SHP77 (cell line): ENCODE measurements at regions not wholly inside any gene's neighbourhood (a gene's known extent, or its start where the extent isn't known, plus 50 kb on each side); places are given as distances from the start of the nearest gene placed in this dataset.

Experiments used
- DNase-seq, 2 experiments: peaks; one replicate each; lab custom pipeline; 2025; lab: John Stamatoyannopoulos, UW

DNA sequence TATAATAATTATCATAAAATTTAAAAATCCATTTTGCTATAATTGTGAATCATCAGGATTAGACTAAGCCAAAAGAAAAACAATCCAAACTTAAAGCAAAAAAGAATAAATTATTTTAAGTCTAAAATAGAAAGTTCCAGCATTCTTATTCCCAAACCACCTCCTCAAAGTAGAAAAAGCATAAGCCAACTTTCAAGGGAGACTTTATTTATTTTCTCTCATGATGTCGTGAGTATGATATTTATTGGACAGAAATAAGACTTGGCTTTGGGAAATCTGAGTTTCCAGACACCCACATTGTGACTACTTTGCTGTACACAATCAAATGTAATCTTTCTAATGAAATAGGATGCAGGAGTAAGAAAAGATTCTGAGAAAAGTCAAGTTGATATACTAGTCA is 372.1 kb downstream of the MTRR start:
- DNase-seq = no peak

DNA sequence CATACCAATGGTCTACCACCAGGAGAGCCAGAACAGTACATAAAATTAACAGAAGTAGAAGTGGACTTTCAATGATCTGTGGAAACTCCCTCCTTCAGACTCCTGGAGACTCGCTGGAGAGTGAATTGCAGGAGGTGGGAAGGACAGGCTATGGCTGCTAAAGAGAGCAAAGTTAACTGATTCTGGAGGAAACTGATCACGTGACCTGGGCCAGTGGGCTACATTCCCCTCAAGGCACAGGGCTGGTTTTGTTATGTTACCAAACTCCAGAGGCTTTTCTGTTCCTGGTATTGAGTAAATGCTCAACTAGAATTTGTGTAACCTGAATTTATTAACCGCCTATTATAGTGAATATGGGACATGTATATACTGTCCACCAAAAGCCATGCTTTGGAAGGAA is 372.6 kb downstream of the MTRR start:
- no peak for DNase-seq

DNA sequence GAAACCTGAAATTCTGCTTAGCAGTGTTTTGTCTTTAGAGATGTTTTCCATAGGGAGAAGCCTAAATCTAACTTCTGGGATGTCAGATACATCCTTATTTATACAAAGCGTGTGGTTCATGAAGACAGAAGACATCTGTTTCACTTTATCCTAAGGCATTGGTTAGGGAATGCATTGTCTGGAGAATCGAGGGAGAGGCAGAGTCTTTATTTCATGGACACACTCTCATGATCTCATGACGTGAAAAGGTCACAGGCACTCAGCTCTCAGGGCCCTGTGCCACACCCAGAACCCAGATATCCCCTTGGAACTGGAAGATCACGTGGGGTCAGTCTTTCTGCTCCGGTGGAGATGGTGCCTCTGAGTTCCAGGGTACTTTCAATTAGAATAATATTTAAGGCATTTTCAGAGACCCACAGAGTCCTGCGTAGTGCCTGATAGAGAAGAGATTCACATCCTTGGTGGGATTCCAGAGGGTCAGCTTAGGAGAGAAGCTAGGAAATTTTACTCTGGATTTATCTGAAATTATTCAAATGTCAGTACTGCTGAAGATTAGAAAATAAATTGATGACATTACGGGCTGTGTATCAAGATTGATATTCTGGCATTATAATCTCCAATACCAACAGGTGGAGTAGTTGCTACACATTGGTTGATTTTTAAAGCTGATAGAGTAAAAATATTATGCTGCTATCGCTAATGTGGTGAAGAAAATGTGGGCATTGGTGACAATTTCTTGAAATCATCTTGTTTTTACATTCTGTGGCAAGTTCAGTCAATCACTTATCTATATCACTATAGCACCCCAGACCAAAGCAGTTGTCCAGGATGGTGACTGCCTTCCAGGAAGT is 378.3 kb downstream of the MTRR start:
- DNase-seq = no peak

DNA sequence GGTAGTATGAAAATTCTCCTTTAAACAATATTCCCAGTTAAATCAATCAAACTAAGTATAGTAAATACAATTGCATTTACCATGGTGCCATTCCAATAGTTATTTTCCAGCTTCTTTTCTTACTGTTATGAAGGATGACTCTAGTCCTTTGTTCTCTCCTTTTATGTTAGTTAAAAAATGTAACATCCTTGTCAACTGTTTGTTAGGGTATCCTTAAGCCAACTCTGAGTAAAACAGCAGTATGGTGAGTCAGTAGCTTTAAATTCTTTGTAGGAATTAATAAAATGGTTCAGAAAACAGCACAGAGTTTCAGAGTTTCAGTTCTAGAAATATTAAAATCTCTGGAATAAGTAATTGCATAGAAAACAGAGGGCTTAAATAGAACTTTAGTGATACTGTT is 384.4 kb downstream of the MTRR start:
- DNase-seq = no peak

DNA sequence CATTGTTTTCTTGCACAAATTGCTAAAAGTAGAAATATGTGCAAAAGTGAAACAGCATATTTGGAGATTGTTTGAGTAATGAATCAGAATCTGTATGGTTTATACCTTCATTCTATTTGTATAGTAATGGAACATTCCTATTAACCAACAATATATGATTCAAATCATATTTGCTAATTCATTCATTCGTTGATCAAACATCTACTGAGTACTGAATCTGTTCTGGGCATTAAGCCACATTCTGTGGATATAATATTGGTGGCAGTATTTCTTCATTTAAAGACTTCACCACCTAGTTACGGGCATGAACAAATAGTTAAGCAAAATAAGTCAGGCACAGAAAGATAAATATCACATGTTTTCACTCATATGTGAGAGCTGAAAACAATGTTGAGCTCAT is 385.7 kb downstream of the MTRR start:
- DNase-seq = no peak

DNA sequence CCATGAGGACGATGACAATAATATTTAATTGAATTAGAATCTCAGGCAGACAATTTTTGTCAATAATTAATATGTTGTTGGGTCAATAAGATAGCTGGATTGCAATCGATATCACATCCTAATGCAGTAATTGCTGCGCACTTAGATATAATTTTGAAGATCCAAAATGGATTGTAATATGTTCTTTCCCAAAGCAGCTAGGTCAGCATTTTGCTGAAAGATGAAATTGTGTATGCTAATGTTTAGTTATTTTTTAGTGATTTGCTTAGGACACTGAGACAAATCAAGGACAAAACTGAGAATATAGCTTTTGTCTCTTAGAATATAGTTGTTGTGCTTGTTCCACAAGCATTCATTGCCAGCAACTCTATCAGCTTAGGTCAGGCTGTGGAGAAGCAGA is 389.9 kb downstream of the MTRR start:
- no peak for DNase-seq

DNA sequence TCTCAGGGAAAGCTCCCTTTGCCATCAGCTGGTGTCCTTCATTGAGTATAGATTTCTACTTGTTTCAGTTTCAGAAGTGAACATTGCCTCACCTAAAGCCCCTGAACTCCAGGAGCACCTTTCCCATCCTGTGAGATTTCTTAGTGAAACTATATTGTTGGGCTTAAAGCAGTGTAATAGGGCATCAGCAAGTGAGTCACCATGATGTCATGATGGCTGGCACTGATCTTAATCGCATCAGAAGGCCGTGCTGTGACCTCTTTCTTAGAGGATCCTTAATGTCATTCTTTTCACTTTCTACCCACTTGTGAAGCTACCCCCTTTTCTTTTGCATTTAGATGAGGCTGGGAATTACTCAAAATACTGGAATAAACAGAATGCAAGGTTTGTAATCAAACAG is 401.3 kb downstream of the MTRR start:
- no peak for DNase-seq

DNA sequence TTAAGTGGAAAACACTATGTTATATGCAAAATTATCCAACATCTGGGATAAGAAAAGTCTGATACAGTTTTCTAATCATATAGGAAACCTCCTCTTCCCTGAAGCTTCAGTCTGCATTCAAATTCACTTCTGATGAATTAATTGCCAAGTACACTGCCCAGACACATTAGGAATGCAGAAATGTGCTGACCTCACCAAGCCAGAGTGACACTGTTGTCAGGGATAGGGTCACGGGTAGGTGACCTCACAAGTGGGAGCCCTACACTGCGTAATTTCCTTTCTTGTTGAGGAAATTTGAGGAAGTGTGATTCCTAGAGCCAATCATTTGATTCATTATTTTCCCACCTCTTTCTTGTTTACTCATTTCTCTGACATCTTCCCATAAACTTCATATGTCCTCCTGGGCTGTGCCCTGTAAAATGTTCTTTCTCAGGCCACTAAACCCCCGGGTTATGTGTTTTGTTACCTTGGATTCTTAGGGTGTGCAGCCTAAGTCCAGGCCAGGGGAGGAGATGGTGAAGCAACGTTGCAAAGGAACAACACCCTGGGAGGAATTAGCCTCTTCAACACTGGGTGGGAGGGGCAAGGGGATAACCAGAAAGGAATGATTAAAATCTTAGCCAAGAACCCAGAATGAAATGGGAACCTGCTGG is 411.9 kb downstream of the MTRR start:
- DNase-seq = no peak

DNA sequence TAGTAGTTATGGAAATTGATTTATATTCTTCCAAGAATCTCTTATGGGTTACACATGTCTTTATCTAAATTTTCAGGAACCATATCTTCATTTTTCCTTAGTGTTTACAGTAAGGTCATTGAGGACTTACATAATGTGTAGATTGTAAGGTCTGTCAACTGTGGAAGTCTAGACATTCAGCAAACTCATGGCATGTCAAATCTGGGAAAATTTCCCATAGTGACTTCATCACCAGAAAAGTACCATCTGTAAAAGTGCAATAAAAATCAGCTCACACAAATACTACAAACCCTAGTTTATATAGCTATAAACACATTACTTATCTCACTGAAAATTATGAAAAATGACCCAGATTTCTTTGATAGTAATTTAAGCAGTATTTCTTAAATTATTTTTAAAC is 419.4 kb downstream of the MTRR start:
- no peak for DNase-seq

DNA sequence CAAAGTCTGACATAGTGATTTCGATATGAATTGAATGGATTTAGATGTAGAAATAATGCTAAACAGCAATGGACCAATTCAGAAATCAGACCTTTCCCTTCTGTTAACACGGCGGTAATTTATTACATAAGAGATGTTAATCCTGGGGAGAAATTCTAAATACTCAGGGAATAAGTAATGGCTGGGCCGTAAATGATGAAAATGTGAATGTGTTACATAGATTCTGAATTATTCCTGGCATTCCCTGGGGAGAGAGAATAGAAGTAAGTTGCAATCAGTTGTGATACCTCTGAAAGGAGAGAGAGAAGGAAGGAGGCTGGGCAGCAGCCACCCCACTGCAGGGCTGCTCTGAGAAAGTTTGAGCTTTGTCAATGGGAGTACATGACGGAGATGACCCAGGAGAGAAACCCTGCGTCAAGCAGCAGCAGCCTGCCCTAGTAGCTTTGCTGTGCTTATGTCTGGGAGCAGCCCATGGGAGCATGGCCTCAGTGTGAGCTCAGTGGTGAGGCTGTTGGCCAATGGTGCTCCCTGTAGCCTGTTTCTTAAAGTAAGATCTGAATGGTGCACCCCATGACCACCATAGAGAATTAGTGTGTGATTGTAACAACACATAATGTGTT is 420.1 kb downstream of the MTRR start:
- no peak for DNase-seq

DNA sequence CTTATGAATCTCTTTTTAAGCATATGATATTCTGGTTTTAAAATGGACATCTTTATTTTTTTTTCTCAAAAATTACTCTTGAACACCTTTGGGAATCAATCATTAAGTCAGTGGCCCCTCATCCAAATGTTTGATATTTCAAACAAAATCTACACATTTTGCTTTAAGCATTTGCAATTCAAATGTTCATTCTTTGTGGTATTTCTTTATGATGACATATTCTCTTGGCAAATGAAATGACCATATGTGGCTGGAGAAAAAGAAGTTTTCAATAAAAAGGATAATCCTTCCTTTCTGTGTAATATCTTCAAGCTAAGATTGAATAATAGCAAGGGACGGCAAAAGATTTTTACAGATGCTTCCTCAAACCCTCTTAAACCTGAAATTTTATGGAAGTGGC is 420.8 kb downstream of the MTRR start:
- no peak for DNase-seq

DNA sequence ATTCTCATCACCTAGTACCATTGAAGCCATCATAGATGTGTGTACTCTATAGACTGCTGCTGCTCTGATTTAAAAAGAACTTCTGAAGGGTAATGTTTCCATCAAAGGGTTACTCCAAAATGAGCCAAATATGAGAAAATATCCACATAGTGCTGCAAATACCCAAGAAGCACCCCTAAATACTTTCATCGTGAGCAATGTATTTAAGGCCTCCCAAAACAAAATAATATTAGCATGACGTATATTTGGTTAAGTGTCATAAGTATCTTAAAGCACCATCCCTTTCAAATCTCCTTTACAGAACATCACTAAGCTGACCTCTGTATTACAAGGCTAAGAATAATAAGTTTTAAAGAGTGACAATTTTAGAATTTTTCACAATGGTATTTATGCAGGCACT is 421.8 kb downstream of the MTRR start:
- DNase-seq = no peak

DNA sequence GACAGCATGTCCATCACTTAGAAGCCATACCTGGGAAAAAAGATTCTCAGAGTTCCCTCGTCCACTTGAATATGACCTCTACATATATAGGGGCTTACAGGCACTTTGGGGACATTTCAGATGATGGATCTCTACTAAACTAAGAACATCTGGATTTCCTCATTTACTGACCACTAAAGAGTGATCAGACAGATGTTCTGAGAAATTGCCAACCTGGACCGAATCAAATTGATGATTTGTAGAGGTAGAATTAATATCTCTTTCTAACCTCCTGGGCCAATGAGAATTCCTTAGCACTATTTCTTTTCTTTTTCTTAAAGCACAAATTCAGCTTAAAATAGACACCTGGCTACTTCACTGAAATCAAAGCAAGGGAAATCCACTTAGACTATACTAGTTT is 422.7 kb downstream of the MTRR start:
- DNase-seq = no peak

DNA sequence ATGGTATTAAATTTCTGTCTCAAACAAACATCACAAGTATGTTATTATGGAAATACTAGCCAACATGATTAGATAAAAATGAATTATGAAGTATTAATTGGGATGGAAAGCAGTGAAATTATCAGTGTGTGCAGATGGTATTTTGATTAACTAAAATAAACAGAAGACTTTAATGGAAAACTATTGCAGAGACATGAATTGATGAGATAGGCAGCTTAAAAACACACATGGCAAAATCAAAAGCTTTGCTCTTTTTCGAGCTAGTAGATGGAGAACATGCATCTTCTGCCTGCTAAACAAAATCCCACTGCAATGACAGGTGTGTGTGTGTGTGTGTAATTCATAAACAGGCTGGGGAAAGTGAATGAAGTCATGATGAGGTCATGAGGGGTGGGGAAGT is 426.2 kb downstream of the MTRR start:
- DNase-seq = no peak

DNA sequence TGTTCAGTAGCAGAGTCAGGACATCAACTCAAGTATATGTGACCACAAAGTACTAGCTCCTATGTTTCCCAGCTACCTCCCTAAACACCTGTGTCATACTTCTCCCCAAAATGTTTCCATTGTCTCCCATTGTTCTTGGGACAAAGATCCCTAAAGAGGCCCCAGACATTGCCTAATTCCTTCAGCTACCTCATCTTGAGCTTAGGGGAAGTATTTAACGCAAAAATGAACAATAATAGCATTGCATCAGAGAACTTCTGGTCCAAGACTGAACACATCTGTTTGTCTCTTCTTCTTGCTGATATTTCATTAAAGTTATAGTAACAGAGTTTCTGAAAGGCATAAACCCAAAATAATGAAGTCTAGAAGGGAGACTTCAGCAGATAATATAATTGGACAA is 430.8 kb downstream of the MTRR start:
- DNase-seq = no peak

DNA sequence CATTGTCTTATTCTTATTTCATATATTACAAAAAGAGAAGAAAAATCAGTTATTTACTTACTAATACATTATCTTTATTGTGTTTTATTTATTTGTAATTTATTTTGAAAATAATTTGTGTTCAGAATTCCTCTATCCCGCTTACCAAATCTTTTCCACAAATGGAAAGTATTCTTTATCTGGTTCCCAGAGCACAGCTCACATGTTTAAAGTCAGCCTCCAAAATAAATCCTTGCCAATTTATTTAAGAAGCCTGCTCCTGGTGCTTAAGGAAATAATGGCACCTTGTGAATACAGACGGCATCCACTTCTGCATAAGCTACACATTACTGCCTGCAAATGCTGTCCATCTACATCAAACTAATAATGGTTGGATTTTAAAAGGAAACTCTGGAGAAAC is 435.4 kb downstream of the MTRR start:
- DNase-seq = no peak

DNA sequence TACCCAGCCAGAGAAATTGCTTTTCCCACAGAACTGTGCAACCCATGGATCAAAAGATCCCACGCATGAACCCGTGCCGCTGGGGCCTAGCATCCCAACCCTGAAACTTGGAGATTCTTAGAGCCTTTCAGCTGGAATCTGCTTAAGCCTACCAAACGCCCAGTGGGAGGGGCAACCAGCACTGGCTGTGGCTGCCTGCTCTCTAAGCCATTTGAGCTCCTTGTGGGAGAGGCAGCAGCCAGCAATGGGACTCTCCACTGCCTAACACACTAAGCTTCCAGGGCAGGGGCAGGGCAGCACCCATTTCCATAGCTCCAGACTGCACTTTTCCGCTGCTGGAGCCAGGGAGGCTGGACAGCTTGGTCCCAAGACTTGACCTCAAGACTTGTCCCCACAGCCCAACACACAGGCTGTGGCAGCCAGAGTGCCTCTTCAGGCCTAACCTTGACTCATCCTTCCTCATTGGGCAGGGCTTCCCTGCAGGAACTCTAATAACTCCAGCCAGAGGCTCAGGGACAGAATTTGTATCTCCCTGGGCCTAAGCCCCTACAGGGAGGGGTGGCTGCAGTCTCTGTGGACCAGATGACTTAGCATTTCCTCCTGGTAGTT is 437.4 kb downstream of the MTRR start:
- DNase-seq = no peak

DNA sequence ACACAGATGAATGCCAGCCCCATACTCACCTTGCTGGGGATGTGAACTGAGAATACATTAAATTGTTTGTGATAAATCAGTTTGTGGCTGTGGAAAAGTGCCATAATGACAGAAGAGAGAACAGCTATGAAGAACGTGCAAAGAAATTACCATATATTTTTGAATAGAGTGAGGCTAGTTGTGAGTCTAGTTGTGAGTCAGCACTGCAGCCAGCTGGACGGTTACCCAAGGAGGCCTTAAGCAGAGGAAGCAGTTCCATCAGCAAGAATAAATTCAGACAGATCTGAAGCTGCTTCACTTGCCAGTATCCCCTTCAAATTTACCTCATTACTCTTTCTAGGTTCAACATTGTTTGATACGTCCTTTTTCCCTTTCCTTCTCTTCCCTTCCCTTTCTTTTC is 446.0 kb downstream of the MTRR start:
- no peak for DNase-seq

DNA sequence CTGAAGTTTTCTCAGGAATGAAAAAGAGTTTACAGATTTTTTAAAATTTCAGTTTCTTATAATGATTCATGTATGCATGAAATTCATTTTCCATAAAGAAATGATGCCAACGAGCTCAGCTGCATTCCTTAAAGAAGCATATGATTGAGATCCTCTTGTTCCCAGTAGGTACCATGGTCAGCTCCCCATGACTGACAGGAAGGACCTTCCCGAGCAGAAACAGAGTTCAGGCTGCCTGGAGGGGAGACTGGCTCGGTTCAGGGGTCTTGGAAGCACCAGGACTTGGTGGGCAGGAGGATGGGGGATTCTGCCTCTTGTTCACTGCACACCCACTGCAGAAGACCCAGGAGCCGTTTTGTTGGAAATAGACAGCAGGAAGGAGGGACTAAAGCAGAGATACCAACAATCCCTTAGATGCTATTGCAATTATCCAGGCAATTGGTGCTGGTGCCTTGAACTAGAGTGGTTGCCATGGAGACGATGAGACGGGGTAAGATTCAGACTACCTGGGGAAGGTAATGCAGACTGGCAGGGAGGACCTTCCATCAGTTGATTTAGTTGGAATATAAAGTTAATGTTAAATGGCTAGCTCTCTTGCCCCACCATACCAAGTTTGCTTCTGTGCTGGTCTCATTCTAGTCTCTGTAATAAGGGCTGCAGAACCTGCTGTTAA is 447.8 kb downstream of the MTRR start:
- DNase-seq = no peak

DNA sequence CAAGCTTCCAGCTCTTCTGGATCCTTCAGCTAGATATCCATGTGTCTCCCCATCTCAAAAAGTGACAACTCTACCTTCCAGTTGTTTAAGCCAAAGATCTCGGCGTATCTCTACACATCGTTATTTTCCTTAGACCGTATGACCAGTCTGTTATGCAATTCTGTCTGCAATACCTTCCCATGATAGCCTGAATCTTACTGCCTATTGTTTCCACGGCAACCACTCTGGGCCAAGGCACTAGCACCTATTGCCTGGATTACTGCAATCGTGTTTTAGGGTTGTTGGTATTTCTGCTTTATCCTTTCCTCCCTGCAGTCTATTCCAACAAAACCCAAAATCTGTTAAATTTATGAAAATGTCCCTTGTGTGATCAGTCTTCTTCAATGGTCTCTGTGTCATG is 448.4 kb downstream of the MTRR start:
- no peak for DNase-seq

DNA sequence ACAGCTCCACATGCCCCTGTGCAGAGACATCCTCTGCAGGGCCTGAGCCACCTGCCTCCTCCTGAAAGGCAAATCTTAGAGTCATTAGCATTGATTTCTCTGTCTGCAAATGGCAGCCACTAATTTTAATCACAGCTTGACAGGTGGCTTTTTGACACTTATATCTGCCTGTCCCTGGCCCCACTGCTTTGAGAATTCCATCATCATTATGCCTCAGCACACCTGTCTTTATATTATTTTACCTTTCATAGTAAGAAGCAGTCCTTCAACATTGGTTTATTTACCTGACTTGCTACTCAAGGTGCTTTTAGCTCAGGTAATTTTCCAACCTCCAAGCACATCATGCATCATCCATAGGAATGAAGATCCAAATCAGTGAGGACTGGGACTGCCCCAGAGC is 451.3 kb downstream of the MTRR start:
- no peak for DNase-seq

DNA sequence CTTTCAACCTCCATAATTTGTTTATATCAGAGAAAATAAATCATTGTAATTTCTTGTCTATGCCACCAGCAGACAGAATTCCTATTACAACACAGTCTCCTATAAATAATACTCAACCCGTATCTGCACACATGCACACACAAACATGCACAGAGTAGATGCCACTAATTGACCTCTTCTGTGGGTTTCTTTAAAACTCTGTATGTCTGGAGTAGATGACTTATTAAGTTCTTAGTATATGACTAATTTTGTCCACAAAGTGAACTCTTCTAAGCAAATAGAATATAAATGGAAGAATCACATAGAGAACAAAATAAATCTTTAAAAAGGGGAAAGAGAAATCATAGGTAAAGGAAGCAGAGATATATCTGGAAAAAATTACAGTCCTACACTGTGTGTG is 452.3 kb downstream of the MTRR start:
- DNase-seq = no peak
